ENCODE measurements at regions not wholly inside any gene's neighbourhood (a gene's known extent, or its start where the extent isn't known, plus 50 kb on each side); places are given as distances from the start of the nearest gene placed in this dataset.
"Not testable (repeated sequence)": the region's sequence is repeated elsewhere in the genome, so short reads cannot be mapped to it uniquely, and the experiment has no call there.

GRCh38 chrX:20712811-20713210 is 446.1 kb upstream of the RPS6KA3 start:
- Histone ChIP-seq H3K4me3 (ENCODE audit: insufficient read depth, low read depth, low read length) (no peak overlapping the region), H3K36me3 (replicated peaks; ENCODE audit: control insufficient read depth, insufficient read depth, low read length) (no peaks in the 10 kb centered on the region), H3K27me3 (ENCODE audit: control insufficient read depth, insufficient read depth, low read length) (no peaks in the 10 kb centered on the region)
- no peak for DNase-seq

DNA sequence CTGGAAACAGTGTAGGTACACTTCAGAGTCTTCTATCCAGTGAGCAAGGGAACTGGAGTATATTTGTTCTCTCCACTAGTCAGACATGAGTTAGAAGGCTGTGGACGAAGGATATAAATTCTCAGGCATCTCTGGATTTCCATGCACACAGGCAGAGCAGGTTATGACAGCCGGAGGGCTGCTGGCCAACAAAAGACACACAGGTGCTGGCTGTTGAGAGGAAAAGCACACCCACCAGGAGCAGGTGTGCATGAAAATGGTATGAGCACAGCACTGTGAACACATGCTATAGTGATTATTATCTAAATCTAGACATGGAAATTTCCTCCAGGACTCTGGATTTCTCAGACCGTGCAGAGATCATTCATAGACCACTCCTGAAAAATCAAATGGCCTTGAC is 444.7 kb upstream of the RPS6KA3 start:
- H3K4me3 ChIP-seq (ENCODE audit: insufficient read depth, low read depth, low read length): no peak overlapping the region

GRCh38 chrX:20693078-20693477 is 426.4 kb upstream of the RPS6KA3 start:
- H3K27me3 ChIP-seq (ENCODE audit: control insufficient read depth, insufficient read depth, low read length): no peaks in the 10 kb centered on the region
- DNase-seq: no peak
- no peak overlapping the region for H3K4me3 ChIP-seq (ENCODE audit: insufficient read depth, low read depth, low read length)
- no peaks in the 10 kb centered on the region for H3K36me3 ChIP-seq (replicated peaks; ENCODE audit: control insufficient read depth, insufficient read depth, low read length)

More for the DNA sequence above, 444.7 kb upstream of the RPS6KA3 start:
- Histone ChIP-seq H3K36me3 (replicated peaks; ENCODE audit: control insufficient read depth, insufficient read depth, low read length) (no peaks in the 10 kb centered on the region), H3K27me3 (ENCODE audit: control insufficient read depth, insufficient read depth, low read length) (no peaks in the 10 kb centered on the region)
- no peak for DNase-seq

DNA sequence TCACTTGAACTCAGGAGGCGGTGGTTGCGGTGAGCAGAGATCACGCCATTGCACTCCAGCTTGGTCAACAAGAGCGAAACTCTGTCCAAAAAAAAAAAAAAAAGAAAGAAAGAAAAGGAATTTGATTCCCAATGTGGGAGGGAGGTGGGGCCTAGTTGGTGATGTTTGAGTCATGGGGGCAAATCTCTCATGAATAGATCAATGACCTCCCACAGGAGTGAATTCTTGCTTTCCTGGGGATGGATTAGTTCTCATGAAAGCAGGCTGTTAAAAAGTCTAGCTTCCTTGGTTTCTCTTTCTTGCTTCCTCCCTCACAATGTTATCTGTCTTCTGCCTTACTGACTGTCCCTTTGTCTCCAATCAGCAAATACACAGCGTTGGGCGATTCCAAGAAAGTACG is 419.5 kb upstream of the RPS6KA3 start:
- H3K27me3 ChIP-seq (ENCODE audit: control insufficient read depth, insufficient read depth, low read length): no peaks in the 10 kb centered on the region
- no peak for DNase-seq
- H3K36me3 ChIP-seq (replicated peaks; ENCODE audit: control insufficient read depth, insufficient read depth, low read length): no peaks in the 10 kb centered on the region
- H3K4me3 ChIP-seq (ENCODE audit: insufficient read depth, low read depth, low read length): no peak overlapping the region

DNA sequence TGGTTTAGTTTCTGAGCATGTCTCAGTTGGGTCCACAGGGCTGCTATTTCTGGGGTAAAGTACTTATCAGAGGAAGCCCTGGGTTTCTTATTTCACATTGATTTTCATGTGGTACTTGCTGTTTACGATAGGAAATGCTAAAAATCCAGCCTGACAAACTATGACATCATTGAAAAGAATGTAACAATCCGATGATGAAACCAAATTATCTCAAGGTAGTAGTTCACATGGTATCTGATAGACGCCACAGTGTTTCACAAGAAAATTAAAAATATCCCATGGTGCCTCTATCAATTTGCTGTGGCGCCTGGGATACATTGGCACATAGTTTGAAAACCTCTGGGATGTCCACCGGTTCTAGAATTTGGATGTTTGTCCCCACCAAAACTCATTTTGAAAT is 418.9 kb upstream of the RPS6KA3 start:
- Histone ChIP-seq H3K36me3 (replicated peaks; ENCODE audit: control insufficient read depth, insufficient read depth, low read length) (no peaks in the 10 kb centered on the region), H3K27me3 (ENCODE audit: control insufficient read depth, insufficient read depth, low read length) (no peaks in the 10 kb centered on the region), H3K4me3 (ENCODE audit: insufficient read depth, low read depth, low read length) (no peak overlapping the region)
- DNase-seq: no peak

DNA sequence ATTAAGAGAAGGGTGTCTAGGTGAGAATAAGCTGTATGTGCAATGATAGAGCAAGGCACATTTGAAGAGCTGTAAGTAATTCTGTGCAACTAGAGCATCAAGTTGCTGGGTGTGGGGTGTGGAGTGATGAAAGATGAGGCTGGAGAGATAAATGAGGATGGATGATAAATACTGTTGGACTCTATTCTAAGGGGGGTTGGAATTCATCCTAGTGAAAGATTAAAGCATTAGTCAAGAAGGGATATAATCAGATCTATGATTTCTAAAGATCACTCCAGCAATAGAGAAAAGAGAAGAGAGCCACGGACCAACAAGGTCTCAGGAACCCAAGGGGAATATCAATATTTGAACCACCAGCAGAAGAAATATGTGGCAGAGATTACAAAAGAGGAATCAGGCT is 415.0 kb upstream of the RPS6KA3 start:
- no peak overlapping the region for H3K4me3 ChIP-seq (ENCODE audit: insufficient read depth, low read depth, low read length)
- DNase-seq: no peak
- no peaks in the 10 kb centered on the region for H3K27me3 ChIP-seq (ENCODE audit: control insufficient read depth, insufficient read depth, low read length)
- no peaks in the 10 kb centered on the region for H3K36me3 ChIP-seq (replicated peaks; ENCODE audit: control insufficient read depth, insufficient read depth, low read length)

DNA sequence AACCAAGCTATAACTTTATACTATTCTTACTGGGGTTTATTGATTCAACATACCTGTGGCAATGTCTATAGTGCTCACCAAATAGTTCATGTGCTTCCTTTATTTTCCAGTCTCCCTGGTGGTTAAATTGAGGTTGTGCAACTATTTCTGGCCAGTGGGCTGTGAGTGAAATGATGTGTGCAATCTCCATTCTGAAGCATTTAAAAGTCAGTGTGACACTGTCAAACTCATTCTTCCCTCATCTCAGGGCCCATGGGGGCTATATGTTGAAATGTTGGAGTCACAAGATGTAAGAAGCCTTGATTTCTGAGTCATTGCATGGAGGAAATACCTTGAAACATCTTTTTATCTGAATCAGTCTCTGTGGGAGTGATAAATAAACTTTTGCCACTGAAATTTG is 414.3 kb upstream of the RPS6KA3 start:
- Histone ChIP-seq H3K27me3 (ENCODE audit: control insufficient read depth, insufficient read depth, low read length) (no peaks in the 10 kb centered on the region), H3K4me3 (ENCODE audit: insufficient read depth, low read depth, low read length) (no peak overlapping the region), H3K36me3 (replicated peaks; ENCODE audit: control insufficient read depth, insufficient read depth, low read length) (no peaks in the 10 kb centered on the region)
- DNase-seq: peak; percentile 20

GRCh38 chrX:20672476-20672875 is 405.8 kb upstream of the RPS6KA3 start:
- Histone ChIP-seq H3K4me3 (ENCODE audit: insufficient read depth, low read depth, low read length) (no peak overlapping the region), H3K36me3 (replicated peaks; ENCODE audit: control insufficient read depth, insufficient read depth, low read length) (no peaks in the 10 kb centered on the region), H3K27me3 (ENCODE audit: control insufficient read depth, insufficient read depth, low read length) (no peaks in the 10 kb centered on the region)
- DNase-seq: no peak

DNA sequence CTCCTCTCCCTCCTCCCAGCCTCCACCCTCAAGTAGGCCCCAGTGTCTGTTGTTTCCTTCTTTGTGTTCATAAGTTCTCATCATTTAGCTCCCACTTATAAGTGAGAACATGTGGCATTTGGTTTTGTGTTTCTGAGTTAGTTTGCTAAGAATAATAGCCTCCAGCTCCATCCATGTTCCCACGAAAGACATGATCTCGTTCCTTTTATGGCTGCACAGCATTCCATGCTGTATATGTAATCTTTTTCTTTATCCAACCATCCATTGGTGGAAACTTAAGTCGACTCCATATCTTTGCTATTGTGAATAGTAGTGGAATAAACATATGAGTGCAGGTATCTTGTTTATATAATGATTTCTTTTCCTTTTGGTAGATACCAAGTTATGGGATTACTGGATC is 405.0 kb upstream of the RPS6KA3 start:
- not testable (repeated sequence) for DNase-seq; H3K36me3 ChIP-seq (replicated peaks; ENCODE audit: control insufficient read depth, insufficient read depth, low read length); H3K4me3 ChIP-seq (ENCODE audit: insufficient read depth, low read depth, low read length); H3K27me3 ChIP-seq (ENCODE audit: control insufficient read depth, insufficient read depth, low read length)

GRCh38 chrX:20670611-20671010 is 403.9 kb upstream of the RPS6KA3 start:
- DNase-seq: no peak
- Histone ChIP-seq H3K36me3 (replicated peaks; ENCODE audit: control insufficient read depth, insufficient read depth, low read length) (no peaks in the 10 kb centered on the region), H3K27me3 (ENCODE audit: control insufficient read depth, insufficient read depth, low read length) (no peaks in the 10 kb centered on the region), H3K4me3 (ENCODE audit: insufficient read depth, low read depth, low read length) (no peak overlapping the region)

DNA sequence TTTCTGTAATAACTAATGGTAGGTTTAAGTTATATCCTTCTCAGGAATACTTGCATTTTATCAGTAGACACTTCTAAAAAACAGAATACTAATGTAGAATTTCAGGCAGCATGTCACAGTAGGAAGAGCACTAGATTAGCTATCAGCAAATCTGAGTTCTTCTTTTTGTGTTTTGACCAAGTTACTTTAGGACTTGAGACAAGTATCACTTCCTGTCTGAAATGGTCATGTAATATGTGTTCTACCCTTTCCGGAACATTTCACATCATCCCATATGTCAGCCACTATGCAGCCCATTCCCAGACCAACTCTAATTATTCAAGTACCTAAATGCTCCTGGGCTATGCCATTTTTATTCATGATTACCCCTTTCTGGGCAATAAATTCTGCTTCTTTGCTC is 401.8 kb upstream of the RPS6KA3 start:
- Histone ChIP-seq H3K27me3 (ENCODE audit: control insufficient read depth, insufficient read depth, low read length) (no peaks in the 10 kb centered on the region), H3K36me3 (replicated peaks; ENCODE audit: control insufficient read depth, insufficient read depth, low read length) (no peaks in the 10 kb centered on the region), H3K4me3 (ENCODE audit: insufficient read depth, low read depth, low read length) (no peak overlapping the region)
- DNase-seq: no peak

DNA sequence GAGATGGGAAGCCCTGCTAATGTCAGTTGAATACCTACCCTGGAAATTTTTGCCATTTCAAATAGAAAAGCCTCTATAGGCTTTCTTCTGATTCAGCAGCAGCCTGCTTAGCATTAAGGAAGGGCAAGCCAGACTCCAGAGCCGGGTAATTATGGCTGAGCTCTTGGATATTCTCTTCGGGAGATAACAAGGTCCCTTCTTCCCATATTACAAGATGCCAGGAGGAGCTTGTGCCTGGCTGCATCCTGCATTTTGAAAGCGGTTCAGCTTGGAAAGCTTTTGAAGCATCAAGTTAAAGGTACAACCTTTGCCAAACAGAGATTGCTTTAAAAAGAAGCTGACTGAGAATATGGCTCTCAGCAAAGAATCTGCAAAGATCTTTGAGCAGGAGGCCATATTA is 399.6 kb upstream of the RPS6KA3 start:
- no peaks in the 10 kb centered on the region for H3K36me3 ChIP-seq (replicated peaks; ENCODE audit: control insufficient read depth, insufficient read depth, low read length)
- no peak for DNase-seq
- H3K27me3 ChIP-seq (ENCODE audit: control insufficient read depth, insufficient read depth, low read length): no peaks in the 10 kb centered on the region
- no peak overlapping the region for H3K4me3 ChIP-seq (ENCODE audit: insufficient read depth, low read depth, low read length)

GRCh38 chrX:20665481-20665880 is 398.8 kb upstream of the RPS6KA3 start:
- Histone ChIP-seq H3K4me3 (ENCODE audit: insufficient read depth, low read depth, low read length) (no peak overlapping the region), H3K27me3 (ENCODE audit: control insufficient read depth, insufficient read depth, low read length) (no peaks in the 10 kb centered on the region), H3K36me3 (replicated peaks; ENCODE audit: control insufficient read depth, insufficient read depth, low read length) (no peaks in the 10 kb centered on the region)
- DNase-seq: no peak

DNA sequence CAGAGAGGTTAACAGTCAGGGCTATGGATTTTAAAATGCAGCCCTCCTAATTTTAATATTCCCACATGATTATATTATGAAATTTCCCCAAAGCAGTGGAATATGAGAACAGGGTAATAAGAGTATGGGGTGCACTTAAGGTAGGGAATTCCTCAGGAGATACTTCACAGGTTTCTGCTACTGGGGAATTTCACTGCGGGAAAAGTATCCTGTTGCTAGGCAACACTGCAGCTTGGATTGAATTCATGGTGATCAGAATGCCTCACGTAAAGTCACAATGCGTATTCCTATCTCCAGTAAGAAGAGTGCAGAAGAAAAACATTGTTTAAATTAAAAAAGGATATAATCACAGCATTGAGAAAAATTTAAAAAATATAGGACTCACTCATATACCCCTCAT is 398.1 kb upstream of the RPS6KA3 start:
- no peak overlapping the region for H3K4me3 ChIP-seq (ENCODE audit: insufficient read depth, low read depth, low read length)
- H3K27me3 ChIP-seq (ENCODE audit: control insufficient read depth, insufficient read depth, low read length): no peaks in the 10 kb centered on the region
- no peak for DNase-seq
- H3K36me3 ChIP-seq (replicated peaks; ENCODE audit: control insufficient read depth, insufficient read depth, low read length): no peaks in the 10 kb centered on the region

GRCh38 chrX:20664131-20664530 is 397.4 kb upstream of the RPS6KA3 start:
- H3K36me3 ChIP-seq (replicated peaks; ENCODE audit: control insufficient read depth, insufficient read depth, low read length): no peaks in the 10 kb centered on the region
- no peak overlapping the region for H3K4me3 ChIP-seq (ENCODE audit: insufficient read depth, low read depth, low read length)
- no peak for DNase-seq
- no peaks in the 10 kb centered on the region for H3K27me3 ChIP-seq (ENCODE audit: control insufficient read depth, insufficient read depth, low read length)

DNA sequence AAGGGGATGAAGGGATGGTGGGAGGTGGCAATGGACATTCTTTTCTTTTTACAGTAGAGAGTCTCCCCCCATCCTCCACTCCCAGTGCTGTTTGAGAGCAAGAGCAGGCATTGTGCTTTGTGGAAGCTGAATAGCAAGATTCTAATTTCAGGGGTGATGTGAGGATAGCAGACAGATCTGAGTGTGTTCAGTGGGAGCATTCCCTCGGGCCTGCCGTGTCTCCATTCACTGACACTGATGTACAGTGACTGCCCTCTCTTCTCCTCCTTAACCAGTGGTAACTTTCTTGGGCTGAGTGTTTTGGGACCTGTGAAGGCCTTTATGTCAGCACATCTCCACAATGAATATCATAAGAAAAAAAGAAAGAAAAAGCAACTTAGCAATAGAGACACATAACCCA is 396.6 kb upstream of the RPS6KA3 start:
- Histone ChIP-seq H3K27me3 (ENCODE audit: control insufficient read depth, insufficient read depth, low read length) (no peaks in the 10 kb centered on the region), H3K4me3 (ENCODE audit: insufficient read depth, low read depth, low read length) (no peak overlapping the region), H3K36me3 (replicated peaks; ENCODE audit: control insufficient read depth, insufficient read depth, low read length) (no peaks in the 10 kb centered on the region)
- DNase-seq: no peak
